C1 segment of cervical spinal cord (tissue), 14 donors: ENCODE measurements at regions not wholly inside any gene's neighbourhood (a gene's known extent, or its start where the extent isn't known, plus 50 kb on each side); places are given as distances from the start of the nearest gene placed in this dataset.
A peak's percentile ranks its signal among the peaks of the same experiment; 100 is the strongest.

Experiments used
- DNase-seq, 14 donors: peaks; one replicate each; lab custom pipeline; 2025; lab: John Stamatoyannopoulos, UW

DNA sequence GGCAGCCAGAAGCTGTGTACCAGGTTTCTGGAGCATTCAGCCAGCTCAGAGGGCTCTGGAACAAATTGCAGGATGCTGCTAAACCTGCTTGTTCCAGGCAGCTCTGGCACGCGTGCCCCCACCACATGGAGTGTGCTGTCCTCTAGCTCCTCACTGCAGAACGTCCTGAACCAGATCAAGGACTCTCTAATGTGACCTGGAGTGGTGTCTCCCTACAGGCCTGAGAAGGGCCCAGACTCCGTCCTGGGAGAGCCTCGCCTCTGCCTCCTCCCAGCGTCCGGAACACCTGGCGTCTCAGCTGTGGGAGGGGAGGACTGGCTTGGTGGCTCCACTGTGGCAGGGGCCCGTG, 115.6 kb upstream of the GPC1 start:
- DNase-seq: peak in 1 of 14 donors; percentile 71

GRCh38 chr2:240320204-240320993, 115.1 kb upstream of the GPC1 start:
- peak in 2 of 14 donors; percentile 18 to 20 for DNase-seq

- DNase-seq: peak in 1 of 14 donors; percentile 21
Observed at GRCh38 chr2:240322231-240322955, 113.1 kb upstream of the GPC1 start.

DNA sequence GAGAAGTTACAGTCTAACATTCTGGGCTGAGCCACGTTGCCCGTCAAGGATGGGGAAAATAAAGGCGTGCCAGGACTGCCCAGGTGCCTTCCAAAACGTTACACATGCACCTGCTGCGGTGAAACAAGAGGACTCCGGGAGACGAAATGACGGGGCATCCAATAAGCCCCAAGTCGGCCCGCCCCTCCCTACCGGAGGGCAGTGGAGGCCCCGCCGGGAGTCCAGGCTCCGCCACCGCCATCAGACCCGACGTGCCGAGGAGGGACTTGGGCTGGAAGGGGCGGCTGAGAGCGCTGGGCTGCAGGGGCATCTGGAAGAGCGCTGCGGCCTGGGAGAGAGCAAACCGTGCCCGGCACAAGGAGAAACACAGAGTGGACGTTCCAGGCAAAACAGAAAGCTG, 112.5 kb upstream of the GPC1 start:
- DNase-seq: no peak

- DNase-seq: no peak
Observed at GRCh38 chr2:240323601-240324291, 111.7 kb upstream of the GPC1 start.

GRCh38 chr2:240324312-240325015, 111.0 kb upstream of the GPC1 start:
- DNase-seq: no peak

DNA sequence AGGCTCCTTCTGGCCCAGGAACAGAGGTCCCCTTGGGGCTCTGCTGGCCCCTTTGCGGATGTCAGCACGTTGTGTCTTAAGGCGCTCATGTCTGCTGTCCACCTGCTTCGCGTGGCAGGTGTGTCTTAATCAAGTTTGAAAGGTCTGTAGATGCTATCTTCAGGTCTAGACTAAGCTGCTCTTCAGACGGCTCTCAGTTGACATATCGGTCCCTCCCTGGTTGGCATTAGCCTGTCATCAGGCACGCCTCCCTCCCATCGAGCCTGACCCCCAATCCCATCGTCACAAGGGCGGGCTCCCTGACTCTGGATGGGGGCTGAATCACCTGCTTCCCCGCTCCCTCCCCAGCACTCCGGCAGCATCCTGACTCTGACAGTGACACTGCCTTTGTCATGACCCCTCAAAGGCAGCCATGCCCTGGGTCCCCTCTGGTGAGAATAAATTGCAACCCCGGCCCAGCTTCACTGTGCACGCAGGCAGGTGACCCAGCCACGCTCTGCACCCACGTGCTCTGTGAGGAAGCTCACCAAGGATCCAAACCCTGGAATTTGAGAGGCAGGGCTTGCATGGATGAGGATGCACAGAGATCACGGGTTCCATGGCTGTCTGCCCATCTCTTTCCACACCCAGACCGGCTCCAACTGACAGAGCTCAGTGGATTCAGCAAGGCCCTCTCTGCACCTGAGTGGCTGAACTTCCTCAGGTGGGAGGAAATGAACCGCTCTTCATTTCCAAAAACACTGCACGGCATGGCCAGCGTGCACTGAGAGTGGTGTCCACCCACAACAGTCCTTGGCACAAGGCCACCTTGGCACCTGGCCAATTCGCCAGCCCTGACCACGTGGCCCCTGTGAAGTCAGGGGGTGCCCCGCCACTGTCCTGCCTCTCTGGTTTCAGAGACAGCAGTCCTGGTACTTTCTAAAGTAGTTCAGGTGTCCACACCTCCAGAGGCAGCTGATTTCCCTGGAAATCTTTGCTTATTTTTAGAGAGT, 110.2 kb upstream of the GPC1 start:
- DNase-seq: peak in 6 of 14 donors; percentile 4 to 53 (median 18)

DNA sequence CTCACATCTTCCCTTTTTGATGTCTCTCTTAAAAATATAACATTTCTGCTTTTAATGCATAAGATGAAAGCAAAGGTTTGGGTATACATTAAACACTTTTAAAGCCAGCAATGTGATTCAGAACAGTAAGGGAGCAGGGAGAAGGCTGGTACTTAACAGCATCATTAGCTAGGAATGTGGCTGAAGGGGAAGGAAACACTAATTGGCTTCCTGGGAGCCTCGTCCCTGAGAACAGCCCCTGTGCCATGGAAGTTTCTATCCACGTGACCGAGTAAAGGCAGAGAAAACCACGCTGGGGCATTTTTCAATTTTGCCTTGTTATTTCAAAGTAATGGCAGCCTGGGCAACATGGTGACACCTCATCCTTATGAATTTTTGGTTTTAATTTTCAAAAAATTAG, 109.2 kb upstream of the GPC1 start:
- no peak for DNase-seq

GRCh38 chr2:240326886-240327285, 108.6 kb upstream of the GPC1 start:
- DNase-seq: no peak

- DNase-seq: no peak
Observed at GRCh38 chr2:240327566-240327965, 107.9 kb upstream of the GPC1 start.

GRCh38 chr2:240328526-240328925, 106.9 kb upstream of the GPC1 start:
- DNase-seq: no peak

DNA sequence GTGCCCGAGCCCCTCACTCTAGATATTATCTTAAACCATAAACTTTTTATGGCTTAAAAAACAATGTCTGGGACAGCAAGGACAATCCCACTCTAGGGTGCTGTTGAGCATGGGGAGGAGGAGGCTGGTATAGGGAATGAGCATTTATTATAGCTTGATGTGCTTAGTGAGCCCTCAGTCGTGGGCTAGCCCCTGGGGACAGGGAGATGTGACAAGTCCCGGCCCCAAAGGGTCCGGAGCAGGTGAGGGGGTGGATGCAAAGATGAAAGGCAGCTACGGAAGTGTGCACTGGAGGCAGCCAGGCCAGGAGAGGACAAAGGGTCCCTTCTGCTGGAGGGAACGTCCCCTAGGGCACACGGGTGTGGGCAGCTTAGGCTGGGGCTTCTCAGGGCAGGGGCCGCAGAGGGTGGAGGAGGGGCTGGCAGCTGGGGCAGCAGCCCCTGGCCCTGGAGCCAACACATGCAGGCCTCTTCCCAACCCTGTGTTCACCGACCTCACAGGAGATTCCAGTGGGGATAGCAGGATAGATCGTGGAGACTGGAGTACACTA, 106.3 kb upstream of the GPC1 start:
- no peak for DNase-seq

DNA sequence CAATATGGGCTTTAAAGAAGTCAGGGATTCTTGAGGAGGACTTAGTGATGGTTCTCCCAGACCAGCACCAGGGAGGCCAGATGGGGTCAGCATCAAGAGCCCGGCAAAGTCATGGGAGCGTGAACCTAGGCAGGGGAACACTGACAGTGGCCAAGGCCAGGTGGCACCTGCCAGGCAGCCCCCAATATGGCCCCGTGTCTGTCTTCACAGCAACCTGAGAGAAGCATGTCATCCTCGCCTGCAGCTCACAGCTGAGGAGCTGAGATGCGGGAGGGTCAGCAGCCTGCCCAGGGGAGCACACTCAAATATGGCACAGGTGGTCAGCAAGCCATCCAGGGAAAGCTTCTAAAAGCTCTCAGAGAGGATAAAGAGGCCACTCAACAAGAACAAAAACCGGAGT, 105.7 kb upstream of the GPC1 start:
- DNase-seq: no peak

DNA sequence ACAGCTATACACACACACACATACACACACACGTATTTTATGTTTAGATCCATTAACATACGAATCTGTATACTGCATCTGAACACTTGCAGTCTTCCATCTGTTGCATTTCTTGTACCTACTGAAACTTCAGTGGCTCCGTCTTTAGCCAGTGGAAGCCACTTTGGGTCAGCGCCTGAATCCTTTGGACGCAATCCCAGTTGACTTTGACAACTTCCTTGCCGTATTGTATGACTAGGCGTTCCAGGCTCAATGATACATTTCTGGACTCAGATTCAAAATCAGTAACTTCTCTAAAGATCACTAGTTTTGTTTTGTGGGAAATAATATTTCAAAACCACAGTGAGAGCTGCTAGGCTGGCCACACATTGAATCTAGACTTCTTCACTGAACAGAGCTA, 101.5 kb upstream of the GPC1 start:
- DNase-seq: no peak

DNA sequence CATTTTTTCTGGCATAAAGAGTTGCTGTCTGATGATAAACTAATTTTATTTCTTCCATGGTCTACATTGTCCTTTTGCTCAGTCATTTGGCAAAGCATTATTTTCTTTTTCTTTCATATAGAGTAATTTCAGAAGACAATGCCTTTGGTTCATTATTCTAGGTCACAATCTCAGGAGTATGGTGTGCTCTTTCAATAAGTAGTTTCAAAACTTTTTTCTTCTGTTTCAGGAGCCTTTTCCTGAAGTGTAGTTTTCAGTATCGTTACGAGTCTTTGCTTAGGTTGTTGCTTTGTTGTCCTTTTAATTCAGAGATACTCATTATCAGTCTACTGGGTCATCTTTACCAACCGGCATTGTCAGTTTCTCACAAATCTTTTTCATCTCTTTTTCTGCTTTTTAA, 100.4 kb upstream of the GPC1 start:
- DNase-seq: no peak

DNA sequence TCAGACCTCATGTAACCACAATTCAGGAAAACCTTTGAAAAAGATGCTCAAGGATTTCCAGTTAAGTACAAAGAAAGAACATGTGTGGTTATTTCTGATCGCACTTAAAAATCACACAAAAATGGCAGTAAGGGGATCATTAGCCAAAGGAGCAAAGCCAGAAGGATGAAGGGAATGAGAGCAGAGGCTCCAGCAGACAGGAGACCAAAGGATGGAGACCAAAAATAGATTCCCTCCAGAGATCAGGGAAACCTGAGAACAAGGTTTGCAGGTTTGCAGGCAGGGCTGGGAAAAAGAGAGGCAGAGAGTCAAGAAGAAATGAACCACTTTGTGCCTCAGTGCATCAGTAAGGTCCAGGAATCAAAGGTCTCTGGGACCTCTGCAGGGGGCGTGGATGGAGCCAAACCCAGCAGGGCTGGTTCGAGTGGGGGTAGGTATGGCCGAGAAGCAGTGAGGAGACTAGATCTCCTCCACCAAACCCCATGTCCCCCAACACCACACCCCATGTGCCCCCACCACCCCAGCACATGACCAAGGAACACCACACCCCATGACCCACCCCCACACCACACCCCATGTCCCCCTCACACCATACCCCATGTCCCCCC, 98.5 kb upstream of the GPC1 start:
- DNase-seq: no peak

GRCh38 chr2:240338274-240338673, 97.2 kb upstream of the GPC1 start:
- DNase-seq: no peak

DNA sequence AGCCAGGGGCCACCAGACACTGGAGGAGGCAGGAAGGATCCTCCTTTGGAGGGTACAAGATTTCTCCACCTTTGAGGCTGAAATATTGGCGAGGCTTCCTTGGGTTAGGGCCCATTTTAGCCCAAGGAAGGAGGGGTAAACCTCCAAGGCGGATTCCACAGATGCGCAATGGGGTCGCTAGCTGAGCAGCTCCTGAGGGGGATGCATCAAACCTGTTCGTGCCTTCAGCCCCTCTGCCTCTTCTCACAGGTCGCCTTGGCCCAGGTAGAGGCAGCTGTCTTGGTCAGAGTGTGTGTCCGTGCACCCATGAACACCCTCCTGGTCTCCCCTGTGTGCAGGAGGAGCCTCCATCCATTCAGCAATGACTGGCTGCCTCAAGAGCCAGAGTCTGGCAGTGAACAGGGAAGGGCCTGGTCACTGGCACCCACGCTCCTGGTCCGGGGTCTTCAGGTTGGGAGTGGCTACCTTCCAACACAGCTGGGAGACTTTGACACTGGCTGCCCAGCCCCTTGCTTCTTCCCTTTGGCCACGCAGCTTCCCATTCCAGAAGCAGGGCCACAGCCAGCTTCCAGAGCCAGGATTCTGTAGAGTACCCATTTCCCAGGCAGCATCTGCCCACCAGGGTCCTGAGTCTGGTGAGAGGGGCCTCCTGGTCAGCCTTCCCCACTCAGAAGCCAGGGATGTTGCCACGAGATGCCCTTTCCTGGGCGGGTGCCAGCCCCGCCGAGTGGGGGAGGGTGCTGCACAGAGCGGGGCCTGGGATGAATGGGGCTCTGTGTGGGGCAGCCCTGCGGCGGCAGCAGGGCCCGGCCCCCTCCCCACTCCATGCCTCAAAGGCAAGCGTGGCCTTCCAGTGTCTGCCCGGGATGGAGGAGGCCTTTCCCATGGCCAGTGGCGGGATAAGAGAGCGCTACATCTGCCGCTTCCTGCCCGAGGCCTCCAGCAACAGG, 95.8 kb upstream of the GPC1 start:
- peak in 11 of 14 donors; percentile 49 to 87 (median 75) for DNase-seq

GRCh38 chr2:240340361-240340761, 95.1 kb upstream of the GPC1 start:
- DNase-seq: no peak
